GM18858 (cell line): ENCODE measurements at regions not wholly inside any gene's neighbourhood (a gene's known extent, or its start where the extent isn't known, plus 50 kb on each side); places are given as distances from the start of the nearest gene placed in this dataset.
"Not testable (repeated sequence)": the region's sequence is repeated elsewhere in the genome, so short reads cannot be mapped to it uniquely, and the experiment has no call there.

Source experiments
- ATAC-seq: cut with Tn5 transposase; IDR thresholded peaks from one replicate; pipeline ENCODE4 v1.9.1; 2021; ENCODE audit not compliant: unreplicated experiment

DNA sequence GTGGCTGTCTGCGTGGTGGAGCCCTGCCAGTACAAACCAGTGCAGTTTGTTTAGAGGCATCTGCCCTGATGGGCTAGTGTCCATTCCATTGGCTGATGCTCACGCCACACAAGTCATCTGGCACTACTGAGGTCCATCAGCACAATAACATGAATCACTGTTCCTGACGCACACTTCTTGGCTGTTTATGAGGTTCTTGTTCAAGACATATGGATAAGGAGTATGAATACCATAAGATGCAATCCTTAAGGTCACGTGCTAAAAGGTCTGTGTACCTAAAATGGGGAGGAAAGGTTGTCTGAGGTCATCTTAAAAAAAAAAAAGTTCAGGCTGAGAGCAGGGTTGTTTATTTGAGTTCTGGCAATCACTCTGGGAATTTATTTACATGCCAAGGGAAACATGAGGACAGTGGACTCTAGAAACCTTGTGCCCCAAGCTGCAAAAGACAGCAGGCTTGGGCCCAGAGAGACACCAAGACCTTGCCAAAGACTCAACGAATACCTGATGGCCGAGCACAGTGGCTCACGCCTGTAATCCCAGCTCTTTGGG is 54.1 kb upstream of the SHLD1 start:
- ATAC-seq, result no peak

DNA sequence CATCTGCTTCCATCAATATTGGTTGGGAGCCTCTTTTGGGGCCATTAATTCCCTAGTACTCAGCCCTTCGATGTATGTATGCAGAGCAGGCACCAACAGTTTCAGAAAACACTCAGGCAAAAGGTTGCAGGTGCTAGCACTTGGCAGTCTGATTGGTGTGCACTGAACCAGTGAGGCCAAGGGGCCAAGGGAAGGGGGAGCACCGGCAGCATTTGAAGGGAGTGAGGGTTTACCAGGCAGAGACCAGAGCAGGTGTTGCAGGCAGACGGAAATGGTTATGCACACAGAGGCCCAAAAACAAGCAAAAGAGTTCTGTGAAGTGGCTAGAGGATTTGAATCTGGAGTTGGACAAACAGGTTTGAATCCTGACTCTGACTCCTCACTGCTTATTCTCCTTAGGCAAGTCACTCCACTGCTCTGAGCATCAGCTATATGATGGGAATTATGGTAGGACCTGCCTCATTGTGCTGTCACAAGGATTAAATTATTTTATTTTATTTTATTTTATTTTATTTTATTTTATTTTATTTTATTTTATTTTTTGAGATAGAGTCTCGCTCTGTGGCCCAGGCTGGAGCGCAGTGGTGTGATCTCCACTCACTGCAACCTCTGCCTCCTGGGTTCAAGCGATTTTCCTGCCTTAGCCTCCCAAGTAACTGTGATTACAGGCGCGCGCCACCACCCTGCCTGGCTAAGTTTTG is 58.1 kb upstream of the SHLD1 start:
- peak; percentile 99 for ATAC-seq

DNA sequence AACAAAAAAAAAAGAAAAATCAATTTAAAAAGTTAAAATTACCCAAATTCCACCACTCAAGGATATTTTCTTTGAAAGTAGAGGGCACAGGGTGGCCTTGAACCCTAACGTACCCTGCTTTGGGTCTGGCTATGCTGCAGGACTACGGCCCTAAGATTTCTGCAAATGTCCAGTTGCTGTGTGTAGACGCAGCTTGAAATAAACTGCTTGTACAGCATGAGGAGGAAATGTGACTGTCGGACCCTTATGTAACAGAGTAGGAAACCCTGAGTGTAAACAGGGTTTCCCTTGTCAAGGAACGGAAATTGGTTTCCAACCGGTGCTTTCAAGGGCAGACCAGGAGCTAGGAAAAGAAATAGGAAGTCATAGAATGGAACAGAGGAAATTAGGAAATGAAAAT is 60.7 kb upstream of the SHLD1 start:
- ATAC-seq, result no peak

DNA sequence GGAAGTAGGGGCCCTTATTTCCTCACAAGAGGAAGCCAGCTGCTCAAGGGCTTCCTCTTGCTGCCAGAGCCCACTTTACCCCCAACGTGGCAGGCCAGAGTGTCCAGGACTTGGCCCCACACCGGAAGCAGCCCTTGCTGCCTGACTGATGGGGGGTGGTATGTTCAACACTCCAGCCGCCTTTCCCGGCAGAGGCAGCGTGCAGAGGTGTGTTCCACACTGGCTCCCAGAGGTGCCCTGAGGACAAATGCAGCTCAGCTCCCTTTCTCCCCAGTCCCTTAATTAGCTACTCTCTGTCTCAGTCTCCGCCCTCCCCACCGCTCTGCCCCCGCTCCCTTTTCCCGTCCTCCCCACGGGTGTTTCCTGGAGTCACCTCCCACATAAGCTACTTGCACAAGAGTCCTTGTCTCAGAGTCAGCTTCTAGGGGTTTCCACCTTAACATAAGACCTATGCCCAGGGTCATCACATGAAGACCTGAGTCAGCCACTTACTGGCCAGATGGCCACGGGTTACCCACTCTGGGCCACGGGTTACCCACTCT is 61.7 kb upstream of the SHLD1 start:
- ATAC-seq, result no peak

DNA sequence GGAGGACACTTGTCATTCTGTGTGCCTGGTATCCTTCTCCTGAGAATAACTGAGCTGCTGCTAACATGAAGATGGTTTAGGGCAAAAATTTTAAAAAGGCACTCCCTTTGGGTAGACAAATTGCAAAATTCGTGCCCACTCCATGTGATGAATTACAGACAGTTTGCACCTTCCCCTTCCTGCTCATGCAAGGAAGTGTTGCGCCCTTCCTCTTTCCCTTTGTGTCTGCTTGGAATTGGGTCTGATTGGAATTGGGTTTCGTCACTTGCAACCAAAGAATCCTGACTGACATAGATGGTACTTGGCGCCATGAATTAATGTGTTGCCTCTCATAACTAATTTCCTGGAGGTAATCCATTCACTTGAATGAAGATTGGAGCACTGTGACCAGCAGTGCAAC is 62.3 kb upstream of the SHLD1 start:
- no peak for ATAC-seq

DNA sequence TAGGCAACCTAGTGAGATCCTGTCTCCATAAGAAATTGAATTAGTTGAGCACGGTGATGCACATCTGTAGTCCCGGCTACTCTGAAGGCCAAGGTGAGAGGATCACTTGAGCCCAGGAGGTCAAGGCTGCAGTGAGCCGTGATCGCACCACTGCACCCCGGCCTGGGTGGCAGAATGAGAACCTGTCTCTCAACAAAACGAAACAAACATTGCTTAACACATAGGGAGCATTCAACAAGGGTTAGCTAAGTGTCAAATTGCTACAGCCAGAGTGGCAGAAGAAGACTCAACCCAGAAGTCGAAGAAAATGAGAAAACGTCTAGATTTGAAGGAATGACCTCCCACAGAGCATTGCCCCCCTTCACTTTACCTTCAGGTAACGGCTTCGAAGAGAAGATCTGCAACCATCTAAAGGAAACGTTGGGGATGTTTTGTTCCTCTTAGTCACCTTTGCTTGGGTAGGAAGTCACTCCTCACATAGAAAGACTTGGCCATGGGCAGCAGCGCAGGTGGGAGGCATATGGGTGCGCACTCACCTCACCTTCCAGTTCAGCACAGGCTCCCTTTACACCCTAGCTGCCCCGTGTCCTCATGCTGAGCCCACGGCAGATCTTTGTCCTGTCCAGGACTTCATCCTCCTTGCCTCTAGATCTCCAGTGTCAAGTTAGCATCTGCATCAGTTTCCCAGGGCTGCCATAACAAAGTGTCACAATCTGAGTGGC is 63.7 kb upstream of the SHLD1 start:
- ATAC-seq, result no peak

DNA sequence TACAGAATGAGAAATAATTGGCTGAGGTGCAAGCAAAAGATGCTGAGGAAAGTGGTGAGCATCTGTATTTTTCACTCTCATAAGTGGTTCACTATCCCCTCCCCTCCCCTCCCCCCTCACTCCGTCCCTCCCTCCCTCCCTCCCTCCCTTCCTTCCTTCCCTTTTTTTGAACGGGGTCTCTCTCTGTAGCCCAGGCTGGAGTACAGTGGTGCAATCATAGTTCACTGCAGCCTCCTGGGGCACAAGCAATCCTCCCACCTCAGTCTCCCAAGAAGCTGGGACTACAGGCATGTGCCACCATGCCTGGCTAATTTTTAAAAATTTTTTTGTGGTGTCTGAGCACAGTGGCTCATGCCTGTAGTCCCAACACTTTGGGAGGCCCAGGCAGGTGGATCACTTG is 67.6 kb upstream of the SHLD1 start:
- not testable (repeated sequence) for ATAC-seq

DNA sequence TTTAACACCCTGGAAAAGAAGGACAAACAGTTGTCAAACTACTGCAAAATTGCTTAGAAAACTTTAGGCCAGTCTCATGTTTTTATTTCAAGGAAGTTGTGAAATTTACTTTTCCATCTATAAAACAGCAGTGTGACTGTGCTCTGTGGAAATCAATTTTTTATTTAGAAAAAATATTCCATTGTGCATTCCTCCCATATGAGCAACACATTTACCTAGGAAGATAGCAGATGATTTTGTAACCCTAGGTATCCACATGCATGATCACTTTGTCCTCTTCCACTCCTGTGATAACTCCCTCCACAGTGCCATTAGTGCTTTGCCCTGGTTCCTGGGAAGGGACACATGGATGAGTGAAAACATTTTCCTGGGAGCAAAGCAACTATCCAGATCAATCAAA is 69.4 kb upstream of the GPCPD1 start:
- no peak for ATAC-seq

DNA sequence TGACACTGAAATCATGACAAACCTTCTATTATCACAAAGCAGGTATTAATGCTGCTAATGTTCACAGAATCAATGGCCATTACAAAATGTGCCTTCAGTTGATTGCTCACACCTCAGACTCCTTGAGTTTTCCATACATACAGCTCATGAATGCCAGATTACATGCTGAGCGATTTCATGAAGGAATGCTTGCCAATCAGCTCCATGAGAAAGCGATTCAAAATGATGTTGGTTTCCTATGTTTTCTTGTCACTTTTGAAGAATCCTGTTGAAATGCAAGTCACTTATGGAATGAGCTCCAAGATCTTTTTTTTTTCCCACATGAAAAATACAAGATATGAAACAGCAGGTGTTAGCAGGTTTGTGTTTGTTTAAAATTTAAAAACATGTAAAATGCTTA is 68.0 kb upstream of the GPCPD1 start:
- ATAC-seq, result no peak

DNA sequence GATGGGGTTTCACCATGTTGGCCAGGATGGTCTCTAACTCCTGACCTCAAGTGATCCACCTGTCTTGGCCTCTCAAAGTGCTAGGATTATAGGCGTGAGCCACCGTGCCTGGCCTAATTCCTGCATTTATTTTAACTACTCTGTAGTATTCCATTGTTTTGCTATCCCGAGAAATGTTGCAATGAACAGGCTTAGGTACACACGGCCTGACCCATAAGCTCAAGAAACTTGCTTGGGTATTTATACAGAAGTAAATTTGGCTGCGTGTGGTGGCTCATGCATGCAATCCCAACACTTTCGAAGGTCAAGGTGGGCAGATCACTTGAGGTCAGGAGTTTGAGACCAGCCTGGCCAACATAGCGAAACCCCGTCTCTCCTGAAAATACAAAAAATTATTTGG is 67.1 kb upstream of the GPCPD1 start:
- ATAC-seq, result not testable (repeated sequence)

DNA sequence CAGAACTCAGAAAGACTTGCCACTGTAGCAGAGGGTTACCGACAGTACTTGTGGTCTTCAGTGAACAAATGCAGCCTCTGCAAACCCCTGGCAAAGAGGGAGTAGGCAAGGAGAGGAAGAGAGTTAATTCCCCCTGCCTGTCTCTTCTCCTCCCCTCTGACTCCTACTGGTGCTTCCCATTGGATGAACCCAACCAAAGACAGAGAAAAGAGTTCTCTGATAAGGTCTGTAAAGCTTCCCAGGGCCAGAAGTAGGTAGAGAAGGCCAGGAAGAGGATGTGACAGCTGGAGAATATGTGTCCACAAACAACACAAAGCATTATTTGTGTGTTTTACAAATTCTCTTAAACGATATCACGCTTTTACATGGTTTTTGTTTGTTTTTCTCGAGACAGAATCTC is 66.6 kb upstream of the GPCPD1 start:
- no peak for ATAC-seq

DNA sequence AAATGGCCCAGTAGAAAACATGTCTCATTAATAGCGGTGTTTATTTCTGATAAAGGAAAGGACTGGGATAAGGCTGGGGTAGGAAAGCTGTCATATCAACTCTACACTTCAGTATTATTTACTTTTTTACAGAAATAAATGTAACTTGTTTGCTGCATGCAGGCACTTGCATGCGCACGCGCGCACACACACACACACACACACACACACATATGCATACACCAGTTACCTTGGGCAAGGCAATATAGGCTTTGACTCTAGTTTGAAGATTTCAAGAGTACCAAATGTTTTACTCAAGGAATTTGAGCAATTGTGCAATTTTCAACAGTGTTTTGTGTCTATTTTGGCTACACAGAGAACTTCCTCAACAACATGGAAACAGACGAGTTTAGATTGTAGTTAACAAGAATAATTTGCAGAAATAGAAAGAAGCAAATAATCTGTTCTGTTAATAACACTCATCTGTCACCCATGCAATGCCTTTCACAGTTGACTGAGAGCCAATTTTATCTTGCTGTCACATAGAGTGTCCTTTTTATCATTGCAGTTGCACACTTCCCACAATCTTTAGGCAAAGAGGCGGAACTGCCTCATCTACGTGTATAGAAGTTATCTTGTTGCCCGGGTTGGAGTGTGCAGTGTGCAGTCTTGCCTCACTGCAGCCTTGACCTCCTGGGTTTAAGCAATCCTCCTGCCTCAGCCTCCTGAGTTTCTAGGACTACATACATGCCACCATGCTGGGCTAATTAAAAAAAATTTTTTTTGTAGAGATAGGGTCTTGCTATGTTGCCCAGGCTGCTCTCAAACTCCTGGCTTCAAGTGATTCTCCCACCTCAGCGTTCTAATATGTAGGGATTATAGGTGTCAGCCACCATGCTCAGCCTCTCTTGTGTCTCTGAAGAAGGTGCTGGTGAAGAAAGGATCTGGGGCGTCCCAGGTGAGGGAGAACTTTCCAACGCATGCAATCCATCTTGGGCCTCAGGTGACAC is 64.6 kb upstream of the GPCPD1 start:
- ATAC-seq, result no peak

DNA sequence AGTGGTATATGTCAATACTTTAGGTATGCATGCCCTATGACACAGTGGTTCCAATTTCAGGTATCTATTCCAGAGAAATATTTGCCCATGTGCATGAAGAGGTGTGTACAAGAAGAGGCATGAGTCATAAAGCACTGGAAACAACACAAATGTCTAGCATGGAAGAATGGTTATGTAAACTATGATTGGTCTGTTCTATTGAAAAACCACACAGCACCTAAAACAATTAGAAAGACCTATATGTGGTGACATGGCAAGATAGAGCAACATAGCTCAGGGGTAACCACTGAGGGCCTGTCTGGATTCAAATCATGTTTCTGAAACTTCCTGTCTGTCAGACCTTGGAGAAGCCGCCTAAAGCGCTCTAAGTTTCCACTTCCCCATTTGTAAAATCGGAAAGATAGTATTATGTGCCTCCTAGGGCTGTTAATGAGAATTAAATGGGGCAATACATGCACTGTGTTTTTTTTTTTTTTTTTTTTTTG is 63.4 kb upstream of the GPCPD1 start:
- peak; percentile 93 for ATAC-seq

DNA sequence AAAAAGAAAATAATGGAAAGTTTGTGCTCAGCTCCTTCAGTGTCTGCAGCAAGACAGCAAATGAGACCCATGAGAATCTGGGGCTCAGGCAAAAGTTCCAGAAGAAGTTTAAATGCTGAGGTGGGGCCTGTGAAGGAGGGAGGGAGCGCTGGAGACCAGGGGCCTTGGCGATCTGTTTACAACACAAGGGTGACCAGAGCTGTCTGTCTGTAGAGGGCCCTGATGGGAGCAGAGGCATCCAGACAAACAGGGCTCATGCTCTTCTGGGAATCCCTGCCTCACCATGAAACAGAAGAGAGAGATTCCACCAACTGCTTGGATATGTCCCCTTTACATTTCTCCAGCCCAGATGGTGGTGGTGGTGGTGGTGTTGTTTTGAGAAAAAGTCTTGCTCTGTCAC is 60.1 kb upstream of the GPCPD1 start:
- no peak for ATAC-seq

DNA sequence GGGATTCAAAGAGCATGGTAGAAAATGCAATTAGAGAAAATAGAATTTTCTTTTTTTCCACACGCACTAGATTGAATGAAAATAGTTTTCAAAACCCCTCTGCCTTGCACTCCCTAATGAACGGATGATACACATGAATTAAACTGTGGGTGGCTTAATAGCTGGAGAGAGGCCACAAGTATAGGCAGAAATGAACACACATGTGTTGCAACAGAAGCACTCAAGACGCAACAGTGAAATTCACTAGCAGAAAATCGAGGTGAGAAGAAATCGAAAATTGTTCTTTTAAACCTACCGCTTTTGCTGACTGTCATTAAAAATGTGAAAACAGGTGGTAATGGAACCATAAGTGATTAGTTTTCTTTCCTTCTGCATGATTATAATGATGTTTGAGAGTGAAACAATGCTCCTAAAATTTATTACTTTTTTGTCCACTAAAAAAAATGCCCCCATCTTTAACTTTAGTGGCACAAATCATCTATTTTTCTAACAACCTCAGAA is 59.3 kb upstream of the GPCPD1 start:
- no peak for ATAC-seq

DNA sequence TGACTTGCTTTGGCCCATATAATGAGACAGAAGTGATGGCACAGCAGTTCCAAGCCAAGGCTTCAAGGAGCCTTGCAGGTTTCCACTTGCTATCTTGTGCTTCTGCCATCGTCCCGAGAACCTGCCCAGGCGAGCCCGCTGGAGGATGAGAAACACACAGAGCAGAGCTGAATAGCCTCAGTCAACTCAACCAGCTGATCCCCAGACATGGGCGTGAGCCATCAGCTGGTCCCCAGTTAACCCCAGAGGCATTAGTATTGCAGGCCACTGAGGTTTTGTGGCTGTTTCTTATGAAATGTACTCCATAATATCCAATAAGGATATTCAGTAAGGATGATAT is 57.7 kb upstream of the GPCPD1 start:
- no peak for ATAC-seq

DNA sequence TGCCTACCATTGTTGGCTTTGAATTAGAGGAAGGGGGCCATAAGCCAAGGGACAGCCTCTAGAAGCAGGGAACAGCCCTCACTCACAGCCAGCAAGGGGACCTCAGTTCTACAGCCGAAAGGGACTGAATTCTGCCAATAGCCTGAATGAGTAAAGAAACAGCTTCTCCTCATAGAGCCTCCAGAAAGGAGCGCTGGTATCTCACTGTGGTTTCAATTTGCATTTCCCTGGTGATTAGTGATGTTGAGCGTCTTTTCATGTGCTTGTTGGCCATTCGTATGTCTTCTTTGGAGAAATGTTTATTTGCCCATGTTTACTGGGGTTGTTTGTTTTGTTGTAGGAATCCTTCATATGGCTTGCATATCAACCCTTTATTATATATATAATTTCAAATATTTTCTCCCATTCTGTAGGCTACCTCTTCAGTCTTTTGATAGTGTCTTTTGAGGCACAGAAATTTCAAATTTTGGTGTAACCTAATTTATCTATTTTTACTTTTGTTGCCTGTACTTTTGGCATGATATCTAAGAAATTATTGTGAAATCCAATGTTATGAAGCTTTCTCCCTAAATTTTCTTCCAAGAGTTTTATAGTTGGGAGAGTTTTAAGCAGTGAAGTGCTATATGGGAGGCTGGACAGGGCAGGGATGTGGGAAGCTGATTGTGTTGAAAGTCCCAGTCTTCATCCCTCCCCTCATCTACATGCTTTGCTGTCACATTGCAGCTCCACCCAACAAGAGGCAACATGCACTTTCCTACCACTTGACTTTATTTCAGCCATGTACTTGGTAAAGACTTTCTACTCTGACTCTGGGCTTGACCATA is 57.1 kb upstream of the GPCPD1 start:
- no peak for ATAC-seq

DNA sequence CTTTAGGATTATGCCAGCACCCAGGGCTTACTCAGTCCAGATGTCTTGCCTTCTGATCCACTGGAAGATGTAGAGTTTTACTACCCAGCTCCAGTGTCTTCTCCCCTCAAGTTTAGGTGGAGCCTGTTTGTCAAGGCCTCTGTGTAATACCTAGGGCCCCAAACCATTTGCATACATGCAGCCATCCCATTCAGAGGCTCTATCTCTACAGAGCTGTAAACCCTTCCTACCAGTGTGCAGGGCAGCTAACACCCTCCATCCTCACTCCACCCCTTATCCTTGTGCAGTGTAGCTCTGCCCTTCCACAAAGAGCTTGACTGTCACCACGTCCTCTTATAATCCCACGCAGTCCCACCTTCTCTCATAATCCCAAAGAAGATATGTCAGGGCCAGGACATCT is 54.6 kb upstream of the GPCPD1 start:
- no peak for ATAC-seq

DNA sequence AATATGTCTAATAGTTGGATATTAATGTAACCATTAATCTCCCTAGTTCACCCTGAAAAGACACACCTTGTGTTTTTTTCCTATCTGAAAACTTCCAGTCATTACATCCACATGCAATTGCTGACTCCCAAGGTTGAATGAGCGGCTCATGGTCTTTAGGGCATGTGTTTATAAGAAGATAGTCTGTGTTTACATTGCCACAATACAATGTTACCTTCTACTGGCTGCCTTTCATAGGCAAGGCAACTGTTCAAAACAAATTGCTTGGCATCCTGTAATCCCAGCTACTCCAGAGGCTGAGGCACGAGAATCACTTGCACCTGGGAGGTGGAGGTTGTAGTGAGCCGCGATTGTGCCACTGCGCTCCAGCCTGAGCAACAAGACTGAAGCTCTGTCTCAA is 52.6 kb upstream of the GPCPD1 start:
- no peak for ATAC-seq

DNA sequence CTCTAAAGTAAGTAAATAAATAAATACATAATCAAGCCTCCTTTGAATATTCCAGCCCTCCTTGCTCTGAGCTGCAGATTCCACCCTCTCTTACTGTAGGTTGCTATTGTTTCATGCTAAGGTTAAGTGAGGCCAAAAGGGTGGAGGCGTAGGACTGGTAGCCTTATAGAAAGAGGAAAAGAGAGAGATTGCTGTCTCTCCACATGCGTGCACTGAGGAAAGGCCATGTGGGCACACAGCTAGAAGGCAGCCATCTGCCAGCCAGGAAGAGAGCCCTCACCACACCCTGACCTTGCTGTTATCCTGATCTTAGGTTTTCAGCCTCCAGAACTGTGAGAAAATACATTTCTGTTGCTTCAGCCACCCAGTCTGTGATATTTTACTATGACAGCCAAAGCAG is 52.0 kb upstream of the GPCPD1 start:
- ATAC-seq, result no peak
